Heart right ventricle (tissue), 16 donors: ENCODE measurements at regions not wholly inside any gene's neighbourhood (a gene's known extent, or its start where the extent isn't known, plus 50 kb on each side); places are given as distances from the start of the nearest gene placed in this dataset.

ENCODE experiments used
- ATAC-seq, 8 donors: fragments of 200-7000 bp; cut with Tn5 transposase; one replicate each; pipeline ENCODE4 v1.9.1; 2020; ENCODE audit warnings: mild to moderate bottlenecking in 8 of 8, moderate library complexity in 8 of 8, moderate number of reproducible peaks in 1 of 8
- DNase-seq, 2 donors: peaks; one replicate each; pipeline ENCODE4 v3.0.0-alpha.2; 2020
- H3K27ac ChIP-seq, 10 donors: fragments of 200-600 bp; sonication (generic) in 2 of 10; one replicate each; pipeline versions ENCODE4 v1.5.0 to v1.8.0; 2020 to 2022; ENCODE audit warnings: mild to moderate bottlenecking in 3 of 10
- H3K27me3 ChIP-seq, 7 donors: fragments of 200-600 bp; one replicate each; pipeline ENCODE4 v1.8.0; 2021 to 2022; ENCODE audit warnings: mild to moderate bottlenecking in 2 of 7
- H3K36me3 ChIP-seq, 9 donors: fragments of 200-600 bp; sonication (generic) in 1 of 9; one replicate each; pipeline versions ENCODE4 v1.5.0 to v1.8.0; 2020 to 2022; ENCODE audit warnings: mild to moderate bottlenecking in 2 of 9
- H3K4me1 ChIP-seq, 9 donors: fragments of 200-600 bp; sonication (generic) in 1 of 9; one replicate each; pipeline versions ENCODE4 v1.5.0 to v1.8.0; 2020 to 2022; ENCODE audit warnings: mild to moderate bottlenecking in 4 of 9
- H3K4me3 ChIP-seq, 10 donors: fragments of 200-600 bp; sonication (generic) in 2 of 10; one replicate each; pipeline versions ENCODE4 v1.5.0 to v1.8.0; 2020 to 2022; ENCODE audit warnings: mild to moderate bottlenecking in 7 of 10, moderate library complexity in 2 of 10
- H3K9me3 ChIP-seq, 11 donors: fragments of 200-600 bp in 10 of 11; sonication (generic) in 2 of 11; one replicate each; pipeline versions ENCODE4 v1.5.0 to v1.8.0; 2013 to 2022; ENCODE audit warnings: mild to moderate bottlenecking in 2 of 11, control low read depth in 1 of 11, moderate library complexity in 1 of 11
- WGBS, 2 donors: extraction: QIAGEN DNeasy Blood & Tissue Kit; methylation state at CpG; one replicate each; pipeline ENCODE4 v1.1.7; 2013; ENCODE audit warnings: inconsistent platforms in 1 of 2; 5-methylcytosine and 5-hydroxymethylcytosine counted together
- intact Hi-C, 10 donors: fragments of 100-400 bp; cut with DNase I; formaldehyde crosslinking; loops; one replicate each; pipeline versions ENCODE4 v1.11.1 to v1.14.2; 2022
- TF ChIP-seq, protein P1 (sequence below), 9 donors: fragments of 200-600 bp; sonication (generic) in 2 of 9; IDR thresholded peaks; one replicate each; pipeline versions ENCODE4 v1.5.0 to v1.8.0; 2021 to 2022; ENCODE audit warnings: antibody characterized with exemption in 9 of 9, mild to moderate bottlenecking in 5 of 9, moderate library complexity in 1 of 9
- donor health status: Arrhythmogenic right ventricular cardiomyopathy.
- donor health status: ischemic (EF 13 %, LVEDD 7.1; RV severe dilation, severe dysfunction).
- donor health status: healthy with polysubstance abuse.
- donor health status: DM: no; HTN: yes; CAD: no.
- donor health status: DM: no; HTN: no; CAD: no.
- donor health status: ischemic (EF 25% LVEDD 6.9; RV normal size, moderate dysfunction).
- donor health status: ischemic (EF 25% LVEDD 5.7; RV mildly dilated, moderate dysfunction).
- donor health status: healthy.
- donor health status: DM: yes; HTN: yes; CAD: no.
- donor health status: Ischemic cardiomyopathy.
- donor health status: ischemic (EF 35%, LVEDD 5.7; RV mildly dilated, moderate dysfunction).
- donor health status: nonischemic (EF 11% LVEDD 7.7; RV severe dilation, severe dysfunction).
- donor health status: DM: yes; HTN: yes; CAD: no.
- donor health status: PGD.
- donor health status: ischemic (EF 29% LVEDD 5.4; RV normal size, mild dysfunction).
- donor health status: nonischemic (EF 23%, LVEDD 6.1; RV moderate dilation, normal function).

DNA sequence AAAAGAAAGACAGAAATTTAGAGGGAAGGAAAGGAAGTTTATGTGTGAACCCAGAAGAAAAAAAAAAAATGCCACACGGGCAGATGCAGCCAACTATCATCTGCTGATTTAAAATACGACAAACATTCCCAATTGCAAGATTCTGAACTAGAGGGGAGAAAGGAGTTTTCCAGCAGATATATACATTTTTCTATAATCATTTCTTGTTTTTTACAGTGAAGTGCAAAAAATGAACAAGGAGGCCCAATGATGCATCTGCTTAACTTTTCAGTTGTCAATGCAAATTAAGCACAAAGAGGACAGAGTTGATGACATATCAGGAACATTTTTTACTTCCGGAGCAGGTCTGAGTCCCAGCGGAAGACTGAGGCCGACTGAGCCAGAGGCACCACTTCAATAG lies 144.7 kb downstream of the MYCN start:
- Histone ChIP-seq H3K9me3 (no peaks in the 10 kb centered on the region), H3K27ac (no peak overlapping the region), H3K36me3 (no peaks in the 10 kb centered on the region), H3K4me1 (no peaks in the 10 kb centered on the region), H3K27me3 (peaks cover 0 to 15% (median 4%) of the 10 kb centered on the region in 7 donors), H3K4me3 (no peak overlapping the region)
- intact Hi-C loops: no loop called here
- ATAC-seq (no peak), DNase-seq (no peak)
- TF ChIP-seq, protein P1, sequence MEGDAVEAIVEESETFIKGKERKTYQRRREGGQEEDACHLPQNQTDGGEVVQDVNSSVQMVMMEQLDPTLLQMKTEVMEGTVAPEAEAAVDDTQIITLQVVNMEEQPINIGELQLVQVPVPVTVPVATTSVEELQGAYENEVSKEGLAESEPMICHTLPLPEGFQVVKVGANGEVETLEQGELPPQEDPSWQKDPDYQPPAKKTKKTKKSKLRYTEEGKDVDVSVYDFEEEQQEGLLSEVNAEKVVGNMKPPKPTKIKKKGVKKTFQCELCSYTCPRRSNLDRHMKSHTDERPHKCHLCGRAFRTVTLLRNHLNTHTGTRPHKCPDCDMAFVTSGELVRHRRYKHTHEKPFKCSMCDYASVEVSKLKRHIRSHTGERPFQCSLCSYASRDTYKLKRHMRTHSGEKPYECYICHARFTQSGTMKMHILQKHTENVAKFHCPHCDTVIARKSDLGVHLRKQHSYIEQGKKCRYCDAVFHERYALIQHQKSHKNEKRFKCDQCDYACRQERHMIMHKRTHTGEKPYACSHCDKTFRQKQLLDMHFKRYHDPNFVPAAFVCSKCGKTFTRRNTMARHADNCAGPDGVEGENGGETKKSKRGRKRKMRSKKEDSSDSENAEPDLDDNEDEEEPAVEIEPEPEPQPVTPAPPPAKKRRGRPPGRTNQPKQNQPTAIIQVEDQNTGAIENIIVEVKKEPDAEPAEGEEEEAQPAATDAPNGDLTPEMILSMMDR (IDR thresholded peaks at IDR 0.05): no peak
- 78 to 84% methylated on average over 5 of the region's 5 CpGs for WGBS, 2 donors

DNA sequence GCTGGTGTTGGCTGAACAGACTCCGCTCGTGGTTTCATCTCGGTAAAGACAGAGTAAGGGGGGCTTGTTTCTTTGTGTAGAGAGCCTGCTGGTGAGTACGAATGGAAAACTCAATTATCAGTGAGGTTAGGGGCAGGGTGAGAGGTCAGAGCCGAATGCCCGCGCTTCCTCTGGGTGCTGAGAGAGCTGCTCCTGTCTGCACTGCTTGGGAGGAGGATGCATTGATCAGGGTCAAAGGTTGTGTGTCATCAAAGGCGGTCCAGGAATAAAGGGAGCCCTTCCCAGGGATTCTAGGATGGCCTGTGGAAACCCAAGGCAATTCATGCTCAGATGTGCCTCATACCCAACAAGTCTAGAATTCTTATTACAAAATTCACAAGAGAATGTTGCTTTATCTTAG lies 143.9 kb downstream of the MYCN start:
- TF ChIP-seq, protein P1 (IDR thresholded peaks at IDR 0.05): no peak
- Histone ChIP-seq H3K4me1 (no peaks in the 10 kb centered on the region), H3K9me3 (no peaks in the 10 kb centered on the region), H3K36me3 (no peaks in the 10 kb centered on the region), H3K27ac (no peak overlapping the region), H3K27me3 (peaks cover 0 to 15% (median 4%) of the 10 kb centered on the region in 7 donors), H3K4me3 (no peak overlapping the region)
- ATAC-seq: no peak
- WGBS, 2 donors: 67 to 74% methylated on average over 8 of the region's 8 CpGs
- intact Hi-C loops: no loop called here
- DNase-seq: no peak

DNA sequence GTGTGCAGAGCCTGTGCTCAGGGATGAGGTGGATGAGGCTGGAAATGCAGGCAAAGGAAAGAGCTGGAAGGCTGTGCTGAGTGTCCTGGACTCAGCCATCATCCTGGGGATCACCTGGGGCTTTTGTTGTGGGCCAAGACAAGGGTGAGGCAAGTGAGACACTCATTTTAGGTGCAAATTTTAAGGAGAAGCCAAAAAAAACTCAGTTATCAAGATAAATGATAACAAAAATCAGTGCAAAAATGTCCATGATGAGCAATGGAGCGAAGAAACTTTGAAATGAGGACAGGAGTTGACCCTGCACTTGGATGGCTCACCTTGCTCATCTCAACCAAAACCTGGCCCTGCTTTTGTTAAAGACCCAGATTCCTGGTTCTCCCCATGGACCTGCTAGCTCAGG lies 141.9 kb downstream of the MYCN start:
- ATAC-seq: no peak
- Histone ChIP-seq H3K4me1 (no peaks in the 10 kb centered on the region), H3K4me3 (no peak overlapping the region), H3K9me3 (no peaks in the 10 kb centered on the region), H3K27ac (no peak overlapping the region), H3K27me3 (peaks cover 0 to 15% (median 4%) of the 10 kb centered on the region in 7 donors), H3K36me3 (no peaks in the 10 kb centered on the region)
- WGBS, 2 donors: 92 to 98% methylated on average over 1 of the region's 1 CpG
- TF ChIP-seq, protein P1 (IDR thresholded peaks at IDR 0.05): no peak
- no peak for DNase-seq
- intact Hi-C loops: no loop called here

DNA sequence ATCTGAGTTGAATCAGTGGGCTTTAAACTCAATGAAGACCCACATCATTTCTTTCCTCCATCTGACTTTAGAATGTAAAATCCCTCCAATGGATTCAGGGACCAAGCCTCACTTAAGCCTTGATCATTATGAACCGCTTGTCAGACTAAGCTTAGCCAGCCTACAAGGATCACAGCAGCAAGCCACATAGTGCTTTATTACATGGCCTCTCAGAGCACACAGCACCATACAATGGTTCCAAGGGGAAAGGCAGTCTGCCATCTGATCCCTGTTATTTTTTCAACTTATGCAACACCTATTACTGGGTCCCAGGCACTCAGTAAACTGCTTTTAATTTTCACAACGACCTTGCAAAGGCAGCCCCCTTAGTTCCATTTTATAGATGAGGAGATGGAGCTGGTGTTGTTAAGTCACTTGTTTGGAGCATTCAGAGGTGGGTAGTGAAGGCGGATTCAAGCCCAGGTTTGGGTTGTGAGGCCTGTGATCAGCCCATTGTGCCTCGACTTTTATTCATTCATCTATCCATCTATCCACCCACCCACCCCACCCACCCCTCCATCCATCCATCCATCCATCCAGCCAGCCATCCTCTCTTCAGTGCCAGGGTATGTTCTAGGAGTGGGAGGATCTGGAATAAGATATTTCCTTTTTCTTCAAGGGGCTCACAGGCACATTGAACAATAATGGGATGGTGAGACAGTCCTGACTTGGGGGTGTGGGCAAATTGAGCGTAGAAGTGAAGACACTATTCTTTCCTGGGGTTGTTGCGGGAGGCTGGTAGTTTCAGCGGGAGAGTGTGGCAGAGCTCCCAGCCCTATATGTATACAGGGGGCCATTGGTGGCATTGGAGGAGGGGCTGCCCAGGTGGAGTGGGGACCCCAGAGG lies 141.2 kb downstream of the MYCN start:
- intact Hi-C loops: no loop called here
- no peak for DNase-seq
- no peaks in the 10 kb centered on the region for H3K36me3 ChIP-seq
- no peak for ATAC-seq
- no peak overlapping the region for H3K27ac ChIP-seq
- H3K4me3 ChIP-seq: no peak overlapping the region
- TF ChIP-seq, protein P1 (IDR thresholded peaks at IDR 0.05): no peak
- no peaks in the 10 kb centered on the region for H3K9me3 ChIP-seq
- no peaks in the 10 kb centered on the region for H3K4me1 ChIP-seq
- WGBS, 2 donors: 81% methylated on average over 7 of the region's 7 CpGs
- peaks cover 0 to 15% (median 4%) of the 10 kb centered on the region in 7 donors for H3K27me3 ChIP-seq
